Heart left ventricle (tissue), 16 donors: ENCODE measurements at regions not wholly inside any gene's neighbourhood (a gene's known extent, or its start where the extent isn't known, plus 50 kb on each side); places are given as distances from the start of the nearest gene placed in this dataset.
"Not testable (repeated sequence)": the region's sequence is repeated elsewhere in the genome, so short reads cannot be mapped to it uniquely, and the experiment has no call there.

Experiments
- ATAC-seq, 4 donors: fragments of 200-7000 bp; cut with Tn5 transposase; one replicate each; pipeline ENCODE4 v1.9.1; 2020 to 2022; ENCODE audit warnings: moderate library complexity in 4 of 4, mild to moderate bottlenecking in 3 of 4, moderate number of reproducible peaks in 1 of 4
- DNase-seq, 5 donors: peaks; one replicate each; pipeline ENCODE4 v3.0.0-alpha.2; 2020
- H3K27ac ChIP-seq, 12 donors: fragments of 200-600 bp; sonication (generic) in 4 of 12; one replicate each; pipeline versions ENCODE4 v1.5.0 to v1.8.0; 2016 to 2022; ENCODE audit warnings: mild to moderate bottlenecking in 2 of 12
- H3K27me3 ChIP-seq, 9 donors: fragments of 200-600 bp; sonication (generic) in 2 of 9; one replicate each; pipeline versions ENCODE4 v1.5.1 to v1.8.0; 2016 to 2022; ENCODE audit warnings: mild to moderate bottlenecking in 3 of 9
- H3K36me3 ChIP-seq, 9 donors: fragments of 200-600 bp; sonication (generic) in 2 of 9; one replicate each; pipeline versions ENCODE4 v1.5.0 to v1.8.0; 2018 to 2022; ENCODE audit warnings: mild to moderate bottlenecking in 2 of 9
- H3K4me1 ChIP-seq, 12 donors: fragments of 200-600 bp; sonication (generic) in 4 of 12; one replicate each; pipeline versions ENCODE4 v1.5.0 to v1.8.0; 2016 to 2022; ENCODE audit warnings: mild to moderate bottlenecking in 3 of 12
- H3K4me3 ChIP-seq, 12 donors: fragments of 200-600 bp; sonication (generic) in 4 of 12; one replicate each; pipeline versions ENCODE4 v1.5.0 to v1.8.0; 2017 to 2022; ENCODE audit warnings: mild to moderate bottlenecking in 9 of 12, moderate library complexity in 4 of 12
- H3K9me3 ChIP-seq, 12 donors: fragments of 200-600 bp; sonication (generic) in 4 of 12; one replicate each; pipeline versions ENCODE4 v1.5.0 to v1.8.0; 2016 to 2022; ENCODE audit warnings: mild to moderate bottlenecking in 1 of 12
- POLR2A ChIP-seq, 2 donors: fragments of 450-650 bp; IDR thresholded peaks; one replicate each; pipeline ENCODE4 v1.6.1; 2017; ENCODE audit warnings: antibody characterized with exemption in 2 of 2, mild to moderate bottlenecking in 2 of 2, moderate library complexity in 2 of 2
- WGBS, 4 donors: extraction: QIAGEN DNeasy Blood & Tissue Kit in 2 of 4; methylation state at CpG; one replicate each; pipeline versions ENCODE4 v1.1.5 to v1.1.7; 2013 to 2018; 5-methylcytosine and 5-hydroxymethylcytosine counted together
- intact Hi-C, 10 donors: fragments of 100-400 bp; cut with DNase I; formaldehyde crosslinking; loops; one replicate each; pipeline versions ENCODE4 v1.11.1 to v1.14.2; 2022
- TF ChIP-seq, protein P1 (sequence below), 12 donors: fragments of 200-600 bp; sonication (generic) in 4 of 12; IDR thresholded peaks; one replicate each; pipeline versions ENCODE4 v1.5.0 to v1.8.0; 2018 to 2022; ENCODE audit warnings: antibody characterized with exemption in 12 of 12, mild to moderate bottlenecking in 5 of 12
- donor health status: ischemic (EF 13 %, LVEDD 7.1; RV severe dilation, severe dysfunction).
- donor health status: healthy with polysubstance abuse.
- donor health status: DM: no; HTN: yes; CAD: no.
- donor health status: DM: no; HTN: no; CAD: no.
- donor health status: ischemic (EF 25% LVEDD 6.9; RV normal size, moderate dysfunction).
- donor health status: ischemic (EF 25% LVEDD 5.7; RV mildly dilated, moderate dysfunction).
- donor health status: healthy.
- donor health status: DM: yes; HTN: yes; CAD: no.
- donor health status: ischemic (EF 35%, LVEDD 5.7; RV mildly dilated, moderate dysfunction).
- donor health status: nonischemic (EF 11% LVEDD 7.7; RV severe dilation, severe dysfunction).
- donor health status: DM: yes; HTN: yes; CAD: no.
- donor health status: PGD.
- donor health status: ischemic (EF 29% LVEDD 5.4; RV normal size, mild dysfunction).
- donor health status: nonischemic (EF 23%, LVEDD 6.1; RV moderate dilation, normal function).

GRCh38 chr10:65670087-65670486, 1255.7 kb upstream of the LRRTM3 start:
- DNase-seq (no peak), ATAC-seq (no peak)
- Histone ChIP-seq H3K4me1 (no peaks in the 10 kb centered on the region), H3K9me3 (no peaks in the 10 kb centered on the region), H3K27ac (no peak overlapping the region), H3K4me3 (no peak overlapping the region), H3K27me3 (no peaks in the 10 kb centered on the region), H3K36me3 (no peaks in the 10 kb centered on the region)
- WGBS, 4 donors, result 52 to 88% (median 77%) methylated on average over 3 of the region's 3 CpGs
- intact Hi-C loops, result no loop called here
- no peak for TF ChIP-seq POLR2A (IDR thresholded peaks at IDR 0.05)
- TF ChIP-seq, protein P1, sequence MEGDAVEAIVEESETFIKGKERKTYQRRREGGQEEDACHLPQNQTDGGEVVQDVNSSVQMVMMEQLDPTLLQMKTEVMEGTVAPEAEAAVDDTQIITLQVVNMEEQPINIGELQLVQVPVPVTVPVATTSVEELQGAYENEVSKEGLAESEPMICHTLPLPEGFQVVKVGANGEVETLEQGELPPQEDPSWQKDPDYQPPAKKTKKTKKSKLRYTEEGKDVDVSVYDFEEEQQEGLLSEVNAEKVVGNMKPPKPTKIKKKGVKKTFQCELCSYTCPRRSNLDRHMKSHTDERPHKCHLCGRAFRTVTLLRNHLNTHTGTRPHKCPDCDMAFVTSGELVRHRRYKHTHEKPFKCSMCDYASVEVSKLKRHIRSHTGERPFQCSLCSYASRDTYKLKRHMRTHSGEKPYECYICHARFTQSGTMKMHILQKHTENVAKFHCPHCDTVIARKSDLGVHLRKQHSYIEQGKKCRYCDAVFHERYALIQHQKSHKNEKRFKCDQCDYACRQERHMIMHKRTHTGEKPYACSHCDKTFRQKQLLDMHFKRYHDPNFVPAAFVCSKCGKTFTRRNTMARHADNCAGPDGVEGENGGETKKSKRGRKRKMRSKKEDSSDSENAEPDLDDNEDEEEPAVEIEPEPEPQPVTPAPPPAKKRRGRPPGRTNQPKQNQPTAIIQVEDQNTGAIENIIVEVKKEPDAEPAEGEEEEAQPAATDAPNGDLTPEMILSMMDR (IDR thresholded peaks at IDR 0.05), result no peak

- H3K4me1 ChIP-seq, H3K27ac ChIP-seq, H3K27me3 ChIP-seq, DNase-seq, ATAC-seq, intact Hi-C loops, H3K9me3 ChIP-seq, H3K36me3 ChIP-seq, H3K4me3 ChIP-seq: not testable (repeated sequence)
- 88 to 100% (median 93%) methylated on average over 1 of the region's 1 CpG for WGBS, 4 donors
Measured at GRCh38 chr10:65670596-65670995, 1255.2 kb upstream of the LRRTM3 start.

GRCh38 chr10:65675236-65675635, 1250.6 kb upstream of the LRRTM3 start:
- intact Hi-C loops, result no loop called here
- DNase-seq (no peak), ATAC-seq (no peak)
- 88 to 95% (median 93%) methylated on average over 7 of the region's 7 CpGs for WGBS, 4 donors
- no peaks in the 10 kb centered on the region for H3K4me1 ChIP-seq
- no peaks in the 10 kb centered on the region for H3K27me3 ChIP-seq
- no peaks in the 10 kb centered on the region for H3K9me3 ChIP-seq
- no peaks in the 10 kb centered on the region for H3K36me3 ChIP-seq
- TF ChIP-seq, protein P1 (IDR thresholded peaks at IDR 0.05), result no peak
- TF ChIP-seq POLR2A (IDR thresholded peaks at IDR 0.05), result no peak
- H3K27ac ChIP-seq, result no peak overlapping the region
- H3K4me3 ChIP-seq, result no peak overlapping the region

- Histone ChIP-seq H3K9me3 (no peaks in the 10 kb centered on the region), H3K4me1 (no peaks in the 10 kb centered on the region), H3K36me3 (no peaks in the 10 kb centered on the region), H3K27me3 (no peaks in the 10 kb centered on the region), H3K4me3 (no peak overlapping the region), H3K27ac (no peak overlapping the region)
- TF ChIP-seq, protein P1 (IDR thresholded peaks at IDR 0.05), result no peak
- TF ChIP-seq POLR2A (IDR thresholded peaks at IDR 0.05), result no peak
- intact Hi-C loops, result no loop called here
- no peak for DNase-seq
- 93 to 98% (median 96%) methylated on average over 2 of the region's 2 CpGs for WGBS, 4 donors
- no peak for ATAC-seq
Measured at GRCh38 chr10:65684896-65685295, 1240.9 kb upstream of the LRRTM3 start.

DNA sequence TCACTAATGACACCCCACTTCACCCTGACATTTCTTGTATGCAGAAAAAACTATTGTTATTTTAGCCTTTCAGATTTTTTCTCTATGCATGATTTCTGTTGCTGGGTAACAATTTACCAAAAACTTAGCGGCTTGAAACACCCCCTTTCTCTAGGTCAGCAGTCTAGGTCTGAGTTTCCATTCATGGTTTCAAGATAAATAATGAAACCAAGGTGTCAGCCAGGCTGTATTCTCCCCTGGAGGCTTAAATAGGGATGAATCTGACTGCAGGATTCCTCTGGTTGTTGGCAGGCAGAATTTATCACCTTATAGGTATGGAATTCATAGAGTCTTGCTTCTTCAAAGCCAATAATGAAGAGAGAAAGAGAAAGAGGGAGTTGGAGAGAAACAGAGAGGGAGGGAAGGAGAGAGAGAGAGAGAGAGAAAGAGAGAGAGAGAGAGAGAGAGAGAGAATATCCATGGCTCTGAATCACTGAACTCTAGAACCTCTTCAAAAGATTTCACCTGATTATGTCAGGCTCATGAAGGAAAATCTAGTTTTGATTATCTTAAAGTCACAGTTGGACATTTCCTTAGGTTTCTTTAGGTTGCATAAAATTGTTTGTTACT, 1224.6 kb upstream of the LRRTM3 start:
- WGBS, 4 donors, result 83 to 95% (median 93%) methylated on average over 1 of the region's 1 CpG
- Histone ChIP-seq H3K9me3 (peaks cover 0 to 6% (median 0%) of the 10 kb centered on the region in 12 donors), H3K27me3 (no peaks in the 10 kb centered on the region), H3K4me1 (no peaks in the 10 kb centered on the region), H3K36me3 (no peaks in the 10 kb centered on the region), H3K27ac (no peak overlapping the region), H3K4me3 (no peak overlapping the region)
- TF ChIP-seq, protein P1 (IDR thresholded peaks at IDR 0.05), result no peak
- TF ChIP-seq POLR2A (IDR thresholded peaks at IDR 0.05), result no peak
- no peak for ATAC-seq
- DNase-seq, result no peak
- intact Hi-C loops, result no loop called here
